HL-60 (cell line): ENCODE measurements at regions not wholly inside any gene's neighbourhood (a gene's known extent, or its start where the extent isn't known, plus 50 kb on each side); places are given as distances from the start of the nearest gene placed in this dataset.
A peak's percentile ranks its signal among the peaks of the same experiment; 100 is the strongest.

Experiments
- DNase-seq, 2 experiments: peaks; one replicate each; pipeline ENCODE4 v3.0.0-alpha.2; 2010 to 2020; ENCODE audit warnings: low read depth in 1 of 2, low spot score in 1 of 2
- H3K27ac ChIP-seq: fragments of 250-450 bp; sonication (Bioruptor Pico); replicated peaks from 2 replicates; pipeline ENCODE4 v1.5.1; 2020; ENCODE audit warnings: mild to moderate bottlenecking, moderate library complexity
- H3K27me3 ChIP-seq: fragments of 250-450 bp; sonication (Bioruptor Pico); 2 replicates; pipeline ENCODE4 v1.5.1; 2021; ENCODE audit warnings: mild to moderate bottlenecking, moderate library complexity; ENCODE audit not compliant: insufficient read depth, poor library complexity, severe bottlenecking
- H3K4me3 ChIP-seq: replicated peaks from 2 replicates; pipeline ENCODE4 v1.5.1; 2011; ENCODE audit warnings: mild to moderate bottlenecking, control low read depth, low read length; ENCODE audit not compliant: insufficient read depth
- CTCF ChIP-seq: IDR thresholded peaks from one replicate; pipeline ENCODE4 v1.5.1; 2011; ENCODE audit warnings: low read length, control low read depth, inconsistent platforms; ENCODE audit not compliant: insufficient read depth
- GABPA ChIP-seq: IDR thresholded peaks from 2 replicates; pipeline ENCODE4 v1.6.1; 2012; ENCODE audit warnings: low read depth
- POLR2AphosphoS5 ChIP-seq: IDR thresholded peaks from 2 replicates; pipeline ENCODE4 v1.6.1; 2012; ENCODE audit warnings: low read depth
- REST ChIP-seq: IDR thresholded peaks from 2 replicates; pipeline ENCODE4 v1.6.1; 2012; ENCODE audit warnings: low read depth; ENCODE audit not compliant: insufficient replicate concordance
- SPI1 ChIP-seq: IDR thresholded peaks from 2 replicates; pipeline ENCODE4 v1.6.1; 2012; ENCODE audit warnings: low read depth, mild to moderate bottlenecking, borderline replicate concordance

DNA sequence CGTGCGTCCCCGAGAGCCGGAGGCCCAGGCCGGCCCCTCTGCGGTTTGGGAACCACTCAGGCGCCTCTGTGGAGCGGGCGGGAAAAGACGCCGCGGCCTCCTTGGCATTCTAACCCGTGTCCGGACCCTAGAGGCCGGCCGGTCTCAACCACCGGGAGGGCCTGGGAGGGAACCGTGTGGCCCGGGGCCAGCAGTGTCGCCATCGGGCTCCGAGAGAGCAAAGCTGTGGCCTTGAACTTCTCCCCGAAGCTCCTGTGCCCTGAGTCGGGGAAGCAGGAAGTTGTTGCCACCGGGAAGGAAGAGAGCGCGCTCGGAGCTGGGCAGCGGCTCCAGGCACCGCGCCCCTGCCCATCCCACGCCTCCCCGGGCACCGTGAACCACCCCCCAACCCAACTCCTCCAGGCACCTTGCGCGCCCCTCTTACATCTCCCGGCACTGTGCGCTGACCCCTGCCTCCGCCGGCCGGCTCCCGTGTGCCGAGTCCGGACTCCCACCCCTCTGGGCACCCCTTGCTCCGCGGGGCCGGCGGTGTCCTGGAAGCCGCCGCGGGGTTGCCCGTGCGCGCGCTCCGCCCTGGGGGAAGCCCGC lies 80.0 kb upstream of the PPARA start:
- peak; percentile 71 to 77 for DNase-seq
- H3K4me3 ChIP-seq, result peak overlapping the region; percentile 56
- no peaks in the 10 kb centered on the region for H3K27me3 ChIP-seq
- TF ChIP-seq GABPA (no peak; the same call in 1 of the 2 replicates), REST (no peak), CTCF (no peak), POLR2AphosphoS5 (peak; percentile 86), SPI1 (no peak; the same call in 1 of the 2 replicates)
- H3K27ac ChIP-seq, result peak overlapping the region; percentile 98

- Histone ChIP-seq H3K27me3 (no peaks in the 10 kb centered on the region), H3K27ac (peak overlapping the region; percentile 98), H3K4me3 (peak overlapping the region; percentile 71)
- DNase-seq, result peak; percentile 45 to 57
- TF ChIP-seq POLR2AphosphoS5 (no peak), SPI1 (no peak), REST (no peak)
These were observed 79.4 kb upstream of the PPARA start for GRCh38 chr22:46070803-46071450.

DNA sequence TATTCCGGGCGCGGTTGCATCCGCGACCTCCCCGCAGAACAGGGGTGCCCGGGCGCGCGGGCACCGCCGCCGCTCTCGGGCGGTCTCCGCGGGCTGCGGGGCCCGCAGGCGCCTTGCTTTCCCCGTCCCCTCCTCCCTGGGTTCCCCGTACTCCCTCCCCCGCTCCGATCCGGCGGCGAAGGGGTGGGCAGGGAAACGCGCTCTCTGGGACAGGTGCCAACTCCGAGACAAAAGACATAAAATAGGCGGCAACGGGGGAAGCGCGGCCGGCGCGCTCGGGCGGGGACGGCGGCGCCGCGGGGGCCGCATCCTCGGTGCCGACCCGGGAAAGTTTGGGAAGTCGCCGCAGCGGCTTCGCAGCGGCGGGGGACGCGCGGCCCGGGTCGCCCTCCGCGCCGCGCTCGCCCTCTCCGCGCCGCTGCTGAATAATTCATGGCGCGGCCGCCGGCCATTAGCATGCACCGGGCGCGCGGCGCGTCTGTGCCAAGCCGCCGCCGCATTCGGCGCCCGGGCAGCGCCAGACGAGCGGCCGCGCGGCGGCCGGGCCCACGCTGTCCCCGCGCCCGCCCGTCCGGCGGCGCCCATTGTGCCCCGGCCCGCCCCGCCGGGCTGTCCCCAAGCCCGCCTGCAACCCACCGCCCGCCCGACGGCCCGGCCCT lies 78.7 kb upstream of the PPARA start:
- peak; percentile 70 to 91 for DNase-seq
- H3K27me3 ChIP-seq, result no peaks in the 10 kb centered on the region
- peak; percentile 66 for TF ChIP-seq POLR2AphosphoS5
- no peak for TF ChIP-seq CTCF
- H3K4me3 ChIP-seq, result peak overlapping the region; percentile 71
- peak overlapping the region; percentile 91 for H3K27ac ChIP-seq

- peak in 1 of 2 experiments; percentile 50 for DNase-seq
- Histone ChIP-seq H3K27me3 (no peaks in the 10 kb centered on the region), H3K27ac (peak overlapping the region; percentile 91), H3K4me3 (peak overlapping the region; percentile 71)
- TF ChIP-seq CTCF (no peak), POLR2AphosphoS5 (peak; percentile 54)
These were observed 78.0 kb upstream of the PPARA start for GRCh38 chr22:46072110-46072881.
